ENCODE measurements at regions not wholly inside any gene's neighbourhood (a gene's known extent, or its start where the extent isn't known, plus 50 kb on each side); places are given as distances from the start of the nearest gene placed in this dataset.

GRCh38 chr5:17817990-17818389 is 183.7 kb downstream of the TAF11L14 start:
- Mint-ChIP-seq H3K27ac (no peak overlapping the region), H3K36me3 (ENCODE audit: low read depth) (no peaks in the 10 kb centered on the region), H3K4me3 (no peak overlapping the region), H3K27me3 (no peaks in the 10 kb centered on the region), H3K4me1 (ENCODE audit: low read depth) (no peaks in the 10 kb centered on the region), H3K9me3 (peaks cover 10% of the 10 kb centered on the region)
- no peak for DNase-seq

GRCh38 chr5:17819783-17820182 is 185.5 kb downstream of the TAF11L14 start:
- no peak overlapping the region for H3K4me3 Mint-ChIP-seq
- H3K9me3 Mint-ChIP-seq, result peaks cover 22% of the 10 kb centered on the region
- no peaks in the 10 kb centered on the region for H3K36me3 Mint-ChIP-seq (ENCODE audit: low read depth)
- no peaks in the 10 kb centered on the region for H3K27me3 Mint-ChIP-seq
- no peaks in the 10 kb centered on the region for H3K4me1 Mint-ChIP-seq (ENCODE audit: low read depth)
- no peak for DNase-seq
- no peak overlapping the region for H3K27ac Mint-ChIP-seq

GRCh38 chr5:17828681-17829080 is 194.4 kb downstream of the TAF11L14 start:
- DNase-seq, result no peak
- Mint-ChIP-seq H3K4me1 (ENCODE audit: low read depth) (no peaks in the 10 kb centered on the region), H3K9me3 (peaks cover 22% of the 10 kb centered on the region), H3K27me3 (no peaks in the 10 kb centered on the region), H3K27ac (no peak overlapping the region), H3K36me3 (ENCODE audit: low read depth) (no peaks in the 10 kb centered on the region), H3K4me3 (no peak overlapping the region)

GRCh38 chr5:17829456-17829855 is 195.2 kb downstream of the TAF11L14 start:
- Mint-ChIP-seq H3K4me1 (ENCODE audit: low read depth) (no peaks in the 10 kb centered on the region), H3K27me3 (no peaks in the 10 kb centered on the region), H3K27ac (no peak overlapping the region), H3K36me3 (ENCODE audit: low read depth) (no peaks in the 10 kb centered on the region), H3K4me3 (no peak overlapping the region), H3K9me3 (peaks cover 18% of the 10 kb centered on the region)
- no peak for DNase-seq

- H3K9me3 Mint-ChIP-seq, result peaks cover 12% of the 10 kb centered on the region
- H3K4me1 Mint-ChIP-seq (ENCODE audit: low read depth), result no peaks in the 10 kb centered on the region
- no peak overlapping the region for H3K27ac Mint-ChIP-seq
- no peaks in the 10 kb centered on the region for H3K27me3 Mint-ChIP-seq
- no peaks in the 10 kb centered on the region for H3K36me3 Mint-ChIP-seq (ENCODE audit: low read depth)
- DNase-seq, result no peak
- no peak overlapping the region for H3K4me3 Mint-ChIP-seq
Observed at GRCh38 chr5:17831279-17831678, 197.0 kb downstream of the TAF11L14 start.

GRCh38 chr5:17832949-17833745 is 198.9 kb downstream of the TAF11L14 start:
- Mint-ChIP-seq H3K27me3 (no peaks in the 10 kb centered on the region), H3K9me3 (peaks cover 12% of the 10 kb centered on the region), H3K4me1 (ENCODE audit: low read depth) (no peaks in the 10 kb centered on the region), H3K36me3 (ENCODE audit: low read depth) (no peaks in the 10 kb centered on the region), H3K4me3 (no peak overlapping the region), H3K27ac (no peak overlapping the region)
- DNase-seq, result no peak

- H3K9me3 Mint-ChIP-seq, result peaks cover 18% of the 10 kb centered on the region
- H3K4me3 Mint-ChIP-seq, result no peak overlapping the region
- no peak overlapping the region for H3K27ac Mint-ChIP-seq
- H3K36me3 Mint-ChIP-seq (ENCODE audit: low read depth), result no peaks in the 10 kb centered on the region
- no peaks in the 10 kb centered on the region for H3K4me1 Mint-ChIP-seq (ENCODE audit: low read depth)
- H3K27me3 Mint-ChIP-seq, result no peaks in the 10 kb centered on the region
- no peak for DNase-seq
Observed at GRCh38 chr5:17837757-17838156, 203.5 kb downstream of the TAF11L14 start.

GRCh38 chr5:17838469-17838868 is 204.2 kb downstream of the TAF11L14 start:
- Mint-ChIP-seq H3K36me3 (ENCODE audit: low read depth) (no peaks in the 10 kb centered on the region), H3K27ac (no peak overlapping the region), H3K4me3 (no peak overlapping the region), H3K4me1 (ENCODE audit: low read depth) (no peaks in the 10 kb centered on the region), H3K9me3 (peaks cover 18% of the 10 kb centered on the region), H3K27me3 (no peaks in the 10 kb centered on the region)
- DNase-seq, result no peak

- Mint-ChIP-seq H3K9me3 (peaks cover 19% of the 10 kb centered on the region), H3K27ac (no peak overlapping the region), H3K4me3 (no peak overlapping the region), H3K36me3 (ENCODE audit: low read depth) (no peaks in the 10 kb centered on the region), H3K4me1 (ENCODE audit: low read depth) (no peaks in the 10 kb centered on the region), H3K27me3 (no peaks in the 10 kb centered on the region)
- no peak for DNase-seq
Observed at GRCh38 chr5:17839848-17840247, 205.6 kb downstream of the TAF11L14 start.

GRCh38 chr5:17846496-17846895 is 212.2 kb downstream of the TAF11L14 start:
- H3K27me3 Mint-ChIP-seq, result no peaks in the 10 kb centered on the region
- H3K36me3 Mint-ChIP-seq (ENCODE audit: low read depth), result no peaks in the 10 kb centered on the region
- H3K4me3 Mint-ChIP-seq, result no peak overlapping the region
- no peak for DNase-seq
- no peaks in the 10 kb centered on the region for H3K4me1 Mint-ChIP-seq (ENCODE audit: low read depth)
- no peak overlapping the region for H3K27ac Mint-ChIP-seq
- peaks cover 11% of the 10 kb centered on the region for H3K9me3 Mint-ChIP-seq

GRCh38 chr5:17847286-17847685 is 213.0 kb downstream of the TAF11L14 start:
- no peak for DNase-seq
- H3K9me3 Mint-ChIP-seq, result peaks cover 7% of the 10 kb centered on the region
- no peaks in the 10 kb centered on the region for H3K27me3 Mint-ChIP-seq
- H3K27ac Mint-ChIP-seq, result no peak overlapping the region
- no peaks in the 10 kb centered on the region for H3K36me3 Mint-ChIP-seq (ENCODE audit: low read depth)
- H3K4me3 Mint-ChIP-seq, result no peak overlapping the region
- no peaks in the 10 kb centered on the region for H3K4me1 Mint-ChIP-seq (ENCODE audit: low read depth)

GRCh38 chr5:17852111-17852510 is 217.9 kb downstream of the TAF11L14 start:
- H3K4me1 Mint-ChIP-seq (ENCODE audit: low read depth), result no peaks in the 10 kb centered on the region
- H3K27me3 Mint-ChIP-seq, result no peaks in the 10 kb centered on the region
- no peaks in the 10 kb centered on the region for H3K36me3 Mint-ChIP-seq (ENCODE audit: low read depth)
- no peak overlapping the region for H3K4me3 Mint-ChIP-seq
- H3K9me3 Mint-ChIP-seq, result no peaks in the 10 kb centered on the region
- no peak for DNase-seq
- no peak overlapping the region for H3K27ac Mint-ChIP-seq

GRCh38 chr5:17852740-17853139 is 218.5 kb downstream of the TAF11L14 start:
- Mint-ChIP-seq H3K4me3 (no peak overlapping the region), H3K4me1 (ENCODE audit: low read depth) (no peaks in the 10 kb centered on the region), H3K36me3 (ENCODE audit: low read depth) (no peaks in the 10 kb centered on the region), H3K27me3 (no peaks in the 10 kb centered on the region), H3K27ac (no peak overlapping the region), H3K9me3 (peaks cover 5% of the 10 kb centered on the region)
- no peak for DNase-seq

- no peak overlapping the region for H3K27ac Mint-ChIP-seq
- H3K9me3 Mint-ChIP-seq, result peaks cover 7% of the 10 kb centered on the region
- no peak for DNase-seq
- no peak overlapping the region for H3K4me3 Mint-ChIP-seq
- H3K27me3 Mint-ChIP-seq, result no peaks in the 10 kb centered on the region
- H3K4me1 Mint-ChIP-seq (ENCODE audit: low read depth), result no peaks in the 10 kb centered on the region
- no peaks in the 10 kb centered on the region for H3K36me3 Mint-ChIP-seq (ENCODE audit: low read depth)
Observed at GRCh38 chr5:17854901-17855300, 220.6 kb downstream of the TAF11L14 start.

- no peak overlapping the region for H3K4me3 Mint-ChIP-seq
- H3K36me3 Mint-ChIP-seq (ENCODE audit: low read depth), result no peaks in the 10 kb centered on the region
- H3K27me3 Mint-ChIP-seq, result no peaks in the 10 kb centered on the region
- no peak for DNase-seq
- H3K4me1 Mint-ChIP-seq (ENCODE audit: low read depth), result no peaks in the 10 kb centered on the region
- H3K27ac Mint-ChIP-seq, result no peak overlapping the region
- peaks cover 25% of the 10 kb centered on the region for H3K9me3 Mint-ChIP-seq
Observed at GRCh38 chr5:17860660-17861315, 226.5 kb downstream of the TAF11L14 start.

Data from activated T-cell treated with anti-CD3 and anti-CD28 coated beads, Interleukin-2, amount 50 U/mL, for 24 hours (primary cell).